ENCODE measurements at regions not wholly inside any gene's neighbourhood (a gene's known extent, or its start where the extent isn't known, plus 50 kb on each side); places are given as distances from the start of the nearest gene placed in this dataset.

GRCh38 chr6:130724089-130724488, 103.1 kb upstream of the SMLR1 start:
- TF ChIP-seq CTCF (conservative IDR thresholded peaks at IDR 0.05 in 1 of 2, IDR thresholded peaks at IDR 0.05 in 1 of 2; ENCODE audit: low read depth in 1 of 2, low read length in 2 of 2) (no peak), EZH2 (IDR thresholded peaks at IDR 0.05; ENCODE audit: low read length, missing control alignments) (no peak)
